ENCODE measurements at regions not wholly inside any gene's neighbourhood (a gene's known extent, or its start where the extent isn't known, plus 50 kb on each side); places are given as distances from the start of the nearest gene placed in this dataset.
"Not testable (repeated sequence)": the region's sequence is repeated elsewhere in the genome, so short reads cannot be mapped to it uniquely, and the experiment has no call there.

GRCh38 chr5:36782612-36783011 is 94.0 kb upstream of the NIPBL start:
- not testable (repeated sequence) for DNase-seq (ENCODE audit: low spot score)

GRCh38 chr5:36786448-36787012 is 90.0 kb upstream of the NIPBL start:
- no peak for DNase-seq (ENCODE audit: low spot score)

- DNase-seq (ENCODE audit: low spot score) = no peak
Measured at GRCh38 chr5:36787365-36788093, 89.0 kb upstream of the NIPBL start.

GRCh38 chr5:36790847-36791246 is 85.7 kb upstream of the NIPBL start:
- DNase-seq (ENCODE audit: low spot score) = no peak

DNA sequence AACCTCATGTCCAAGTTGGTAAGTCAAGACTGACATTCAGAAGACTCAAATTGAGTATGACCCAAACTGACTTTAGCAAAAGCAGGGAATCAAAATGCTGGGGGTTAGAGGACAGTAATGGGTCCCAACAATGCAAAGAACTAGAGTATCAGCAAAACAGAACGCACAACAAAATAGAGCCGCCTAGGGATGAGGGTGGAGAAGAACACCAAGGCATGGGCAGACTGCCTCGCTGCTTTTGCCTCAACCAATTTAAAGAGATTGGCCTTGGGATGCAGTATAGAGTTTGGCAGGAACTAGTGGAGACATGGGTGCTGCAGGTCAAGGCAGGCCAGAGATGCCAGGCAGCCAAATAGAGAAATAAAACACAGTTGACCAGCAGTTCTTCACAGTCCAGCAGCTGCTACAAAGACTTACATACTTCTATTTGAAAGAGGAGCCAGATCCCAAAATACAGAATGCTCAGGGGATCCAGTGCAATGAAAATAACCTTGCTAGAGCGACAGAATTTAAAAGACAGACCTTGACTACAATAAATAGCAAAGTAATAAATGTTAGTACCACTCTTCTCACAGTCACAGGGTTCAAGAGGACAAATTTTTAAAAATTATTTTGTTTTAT is 83.9 kb upstream of the NIPBL start:
- DNase-seq (ENCODE audit: low spot score) = no peak

DNA sequence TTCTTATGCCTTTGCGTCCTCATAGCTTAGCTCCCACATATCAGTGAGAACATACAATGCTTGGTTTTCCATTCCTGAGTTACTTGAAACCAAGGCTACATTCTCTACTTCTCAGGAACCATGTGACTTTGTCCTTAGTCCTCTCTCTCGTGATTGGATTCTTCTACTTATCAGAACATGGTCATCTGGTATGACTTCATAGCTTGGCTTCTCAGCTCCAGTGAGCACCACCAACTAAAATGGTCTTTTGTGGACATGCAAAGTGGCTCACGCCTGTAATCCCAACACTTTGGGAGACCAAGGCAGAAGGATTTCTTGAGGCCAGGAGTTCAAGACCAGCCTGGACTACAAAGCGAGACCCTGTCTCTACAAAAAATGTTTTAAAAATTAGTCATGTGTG is 81.2 kb upstream of the NIPBL start:
- DNase-seq (ENCODE audit: low spot score) = no peak

- no peak for DNase-seq (ENCODE audit: low spot score)
Measured at GRCh38 chr5:36796155-36796554, 80.4 kb upstream of the NIPBL start.

DNA sequence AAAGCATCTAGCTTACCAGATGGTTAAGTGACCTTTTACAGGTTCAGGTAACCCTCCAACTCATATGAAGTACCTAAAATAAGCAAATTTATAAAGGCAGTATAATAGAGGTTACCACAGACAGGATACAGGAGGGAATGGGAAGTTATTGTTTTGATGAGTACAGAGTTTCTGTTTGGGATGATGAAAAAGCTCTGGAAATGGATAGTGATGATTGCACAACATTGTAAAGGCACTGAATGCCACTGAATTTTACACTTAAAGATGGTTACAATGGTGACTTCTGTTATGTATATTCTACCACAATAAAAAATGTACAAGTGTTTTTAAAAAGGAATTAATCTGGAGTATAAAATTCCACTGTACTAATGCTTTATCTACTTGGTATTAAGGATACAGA is 75.0 kb upstream of the NIPBL start:
- no peak for DNase-seq (ENCODE audit: low spot score)

GRCh38 chr5:36802187-36802586 is 74.4 kb upstream of the NIPBL start:
- no peak for DNase-seq (ENCODE audit: low spot score)

DNA sequence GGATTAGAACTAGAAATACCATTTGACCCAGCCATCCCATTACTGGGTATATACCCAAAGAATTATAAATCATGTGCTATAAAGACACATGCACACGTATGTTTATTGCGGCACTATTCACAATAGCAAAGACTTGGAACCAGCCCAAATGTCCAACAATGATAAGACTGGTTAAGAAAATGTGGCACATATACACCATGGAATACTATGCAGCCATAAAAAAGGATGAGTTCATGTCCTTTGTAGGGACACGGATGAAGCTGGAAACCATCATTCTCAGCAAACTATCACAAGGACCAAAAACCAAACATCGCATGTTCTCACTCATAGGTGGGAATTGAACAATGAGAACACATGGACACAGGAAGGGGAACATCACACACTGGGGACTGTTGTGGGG is 63.3 kb upstream of the NIPBL start:
- not testable (repeated sequence) for DNase-seq (ENCODE audit: low spot score)

- DNase-seq (ENCODE audit: low spot score) = no peak
Measured at GRCh38 chr5:36815871-36816270, 60.7 kb upstream of the NIPBL start.

- no peak for DNase-seq (ENCODE audit: low spot score)
Measured at GRCh38 chr5:36820900-36821299, 55.7 kb upstream of the NIPBL start.

- DNase-seq (ENCODE audit: low spot score) = no peak
Measured at GRCh38 chr5:36826694-36827093, 49.9 kb upstream of the NIPBL start.

Measured in kidney capillary endothelial cell (primary cell).